GM13977 (cell line): ENCODE measurements at regions not wholly inside any gene's neighbourhood (a gene's known extent, or its start where the extent isn't known, plus 50 kb on each side); places are given as distances from the start of the nearest gene placed in this dataset.

ENCODE experiments used
- DNase-seq: peaks from one replicate; pipeline ENCODE4 v3.0.0; 2012; ENCODE audit warnings: low spot score
- CTCF ChIP-seq: IDR thresholded peaks from 2 replicates; pipeline ENCODE4 v1.5.1; 2012; ENCODE audit warnings: mild to moderate bottlenecking, control low read depth; ENCODE audit not compliant: insufficient read depth; ENCODE audit errors: extremely low read depth, missing control alignments
- in situ Hi-C: fragments of 300-500 bp; cut with MboI; formaldehyde crosslinking; loops from one replicate; pipeline ENCODE4 v1.12.0; 2022; ENCODE audit warnings: low sequenced_read_pairs, low pct_unique_long_range_greater_than_20kb, mixed read lengths, inconsistent platforms; ENCODE audit not compliant: unreplicated experiment

GRCh38 chr14:104375551-104376201, 203.9 kb upstream of the C14orf180 start:
- in situ Hi-C loops: no loop called here
- no peak for TF ChIP-seq CTCF
- no peak for DNase-seq

- in situ Hi-C loops: no loop called here
- TF ChIP-seq CTCF: no peak
Observed at GRCh38 chr14:104376202-104377140, 203.1 kb upstream of the C14orf180 start.

GRCh38 chr14:104377256-104377655, 202.3 kb upstream of the C14orf180 start:
- in situ Hi-C loops: no loop called here
- no peak for DNase-seq
- TF ChIP-seq CTCF: no peak

More at GRCh38 chr14:104376202-104377140, 203.1 kb upstream of the C14orf180 start:
- DNase-seq: no peak

- TF ChIP-seq CTCF: no peak
- DNase-seq: no peak
- in situ Hi-C loops: no loop called here
Observed at GRCh38 chr14:104378698-104379113, 200.9 kb upstream of the C14orf180 start.

- no peak for DNase-seq
- TF ChIP-seq CTCF: no peak
- in situ Hi-C loops: no loop called here
Observed at GRCh38 chr14:104382361-104383087, 197.0 kb upstream of the C14orf180 start.
